PC-3 (cell line): ENCODE measurements at regions not wholly inside any gene's neighbourhood (a gene's known extent, or its start where the extent isn't known, plus 50 kb on each side); places are given as distances from the start of the nearest gene placed in this dataset.

Source experiments
- ATAC-seq: fragments of 200-7000 bp; cut with Tn5 transposase; 2 replicates; pipeline ENCODE4 v1.9.1; 2020; ENCODE audit warnings: mild to moderate bottlenecking, moderate library complexity
- BruUV-seq: library from RNA; stranded (reverse); fragments of 400-500 nt; replicated peaks from 2 replicates; lab custom pipeline; 2021; lab: Mats Ljungman, UMichigan
- CTCF ChIA-PET: fragments of 300-600 bp; sonication (Branson Sonifier 250); formaldehyde crosslinking; loops from one replicate; lab custom pipeline; 2022; ENCODE audit warnings: antibody characterized with exemption; lab: Charles Lee
- POLR2A ChIA-PET: fragments of 300-600 bp; sonication (Branson Sonifier 250); formaldehyde crosslinking; loops from one replicate; lab custom pipeline; 2022; ENCODE audit warnings: antibody characterized with exemption; ENCODE audit not compliant: unreplicated experiment; lab: Charles Lee
- DNase-seq: peaks from one replicate; pipeline ENCODE4 v3.0.0-alpha.2; 2015
- H2AFZ ChIP-seq: fragments of 300-600 bp; sonication (generic); 2 replicates; pipeline ENCODE4 v1.6.0; 2016; ENCODE audit warnings: antibody characterized with exemption, low read length
- H3F3A ChIP-seq: fragments of 300-600 bp; sonication (generic); one replicate; pipeline ENCODE4 v1.6.0; 2017; ENCODE audit warnings: antibody characterized with exemption, low read length, control low read depth, mild to moderate bottlenecking; ENCODE audit not compliant: unreplicated experiment
- H3K27ac ChIP-seq: fragments of 300-600 bp; sonication (generic); 2 replicates; pipeline ENCODE4 v1.5.1; 2016; ENCODE audit warnings: mild to moderate bottlenecking, low read length
- H3K27me3 ChIP-seq: fragments of 300-600 bp; sonication (generic); 2 replicates; pipeline ENCODE4 v1.6.1; 2016; ENCODE audit warnings: low read length, mixed read lengths
- H3K36me3 ChIP-seq: fragments of 300-600 bp; sonication (generic); 2 replicates; pipeline ENCODE4 v1.6.1; 2016; ENCODE audit warnings: low read depth, mixed run types, low read length, mixed read lengths
- H3K4me1 ChIP-seq: fragments of 300-600 bp; sonication (generic); 2 replicates; pipeline ENCODE4 v1.5.1; 2016; ENCODE audit warnings: low read length; ENCODE audit not compliant: insufficient read depth
- H3K4me2 ChIP-seq: fragments of 300-600 bp; sonication (generic); 2 replicates; pipeline ENCODE4 v1.6.0; 2016; ENCODE audit warnings: low read length
- H3K4me3 ChIP-seq: fragments of 300-600 bp; sonication (generic); 2 replicates; pipeline ENCODE4 v1.5.1; 2016; ENCODE audit warnings: mild to moderate bottlenecking, low read length, mixed read lengths
- H3K79me2 ChIP-seq: fragments of 300-600 bp; sonication (generic); 2 replicates; pipeline ENCODE4 v1.6.1; 2017; ENCODE audit warnings: low read length, mixed read lengths
- H3K9ac ChIP-seq: fragments of 300-600 bp; sonication (generic); 2 replicates; pipeline ENCODE4 v1.6.0; 2016; ENCODE audit warnings: mild to moderate bottlenecking, low read length
- H3K9me2 ChIP-seq: fragments of 300-600 bp; sonication (generic); replicated peaks from 2 replicates; pipeline ENCODE4 v1.6.1; 2016; ENCODE audit warnings: mixed run types, low read length, mixed read lengths
- H3K9me3 ChIP-seq: fragments of 300-600 bp; sonication (generic); 2 replicates; pipeline ENCODE4 v1.6.1; 2016; ENCODE audit warnings: low read length, mixed read lengths
- H4K20me1 ChIP-seq: fragments of 300-600 bp; sonication (generic); 2 replicates; pipeline ENCODE4 v1.6.1; 2016; ENCODE audit warnings: low read length, mixed read lengths
- CTCF ChIP-seq: fragments of 300-600 bp; sonication (generic); conservative IDR thresholded peaks from 2 replicates; pipeline ENCODE4 v1.5.1; 2017; ENCODE audit warnings: antibody characterized with exemption, low read depth, mild to moderate bottlenecking, low read length
- EZH2 ChIP-seq: fragments of 300-600 bp; sonication (generic); IDR thresholded peaks from one replicate; pipeline ENCODE4 v1.6.1; 2017; ENCODE audit warnings: antibody characterized with exemption, mild to moderate bottlenecking, low read length; ENCODE audit not compliant: unreplicated experiment
- EZH2phosphoT487 ChIP-seq: fragments of 300-600 bp; sonication (generic); IDR thresholded peaks from 2 replicates; pipeline ENCODE4 v1.6.1; 2018; ENCODE audit warnings: mild to moderate bottlenecking, antibody characterized with exemption, low read length, borderline replicate concordance
- intact Hi-C: fragments of 100-400 bp; cut with micrococcal nuclease; formaldehyde crosslinking; loops from 2 replicates; pipeline ENCODE4 v1.9.0; 2023

GRCh38 chr12:131559517-131560516 is 151.1 kb upstream of the SFSWAP start:
- H3K9ac ChIP-seq, result no peak overlapping the region
- H3F3A ChIP-seq, result no peaks in the 10 kb centered on the region
- no TSS peak for BruUV-seq
- no peak overlapping the region for H3K27ac ChIP-seq
- no peaks in the 10 kb centered on the region for H3K4me1 ChIP-seq
- no peaks in the 10 kb centered on the region for H3K79me2 ChIP-seq
- H2AFZ ChIP-seq, result no peak overlapping the region
- no peaks in the 10 kb centered on the region for H3K9me2 ChIP-seq
- no peak for TF ChIP-seq EZH2
- no peak for TF ChIP-seq CTCF
- TF ChIP-seq EZH2phosphoT487, result no peak
- ChIA-PET POLR2A (no interaction called here), CTCF (no interaction called here)
- no peak overlapping the region for H3K4me3 ChIP-seq
- no peaks in the 10 kb centered on the region for H3K36me3 ChIP-seq
- no peaks in the 10 kb centered on the region for H4K20me1 ChIP-seq
- no peak for ATAC-seq
- peaks cover 61% of the 10 kb centered on the region for H3K27me3 ChIP-seq
- no peak for DNase-seq
- H3K4me2 ChIP-seq, result no peak overlapping the region
- intact Hi-C loops, result no loop called here
- no peaks in the 10 kb centered on the region for H3K9me3 ChIP-seq

GRCh38 chr12:131561051-131561450 is 149.8 kb upstream of the SFSWAP start:
- Histone ChIP-seq H2AFZ (no peak overlapping the region), H3K9me3 (no peaks in the 10 kb centered on the region), H3K4me3 (no peak overlapping the region), H3K9ac (no peak overlapping the region), H3K27me3 (peaks cover 62% of the 10 kb centered on the region), H3K79me2 (no peaks in the 10 kb centered on the region), H4K20me1 (no peaks in the 10 kb centered on the region), H3F3A (no peaks in the 10 kb centered on the region), H3K27ac (no peak overlapping the region), H3K4me2 (no peak overlapping the region), H3K9me2 (no peaks in the 10 kb centered on the region), H3K36me3 (no peaks in the 10 kb centered on the region), H3K4me1 (no peaks in the 10 kb centered on the region)
- no TSS peak for BruUV-seq
- TF ChIP-seq EZH2, result no peak
- no peak for TF ChIP-seq EZH2phosphoT487
- no peak for TF ChIP-seq CTCF
- ATAC-seq (no peak), DNase-seq (no peak)
- ChIA-PET CTCF (no interaction called here), POLR2A (no interaction called here)
- intact Hi-C loops, result no loop called here
